Activated CD4-positive, alpha-beta T cell treated with anti-CD3 and anti-CD28 coated beads, Interleukin-2, amount 50 U/mL, for 24 hours (primary cell): ENCODE measurements at regions not wholly inside any gene's neighbourhood (a gene's known extent, or its start where the extent isn't known, plus 50 kb on each side); places are given as distances from the start of the nearest gene placed in this dataset.

Source experiments
- DNase-seq, 2 donors: peaks; one replicate each; pipeline ENCODE4 v3.0.0-alpha.2; 2020; ENCODE audit warnings: low read depth in 1 of 2, low spot score in 1 of 2

GRCh38 chr3:181660337-181660736 lies 51.4 kb upstream of the SOX2 start:
- DNase-seq = no peak

DNA sequence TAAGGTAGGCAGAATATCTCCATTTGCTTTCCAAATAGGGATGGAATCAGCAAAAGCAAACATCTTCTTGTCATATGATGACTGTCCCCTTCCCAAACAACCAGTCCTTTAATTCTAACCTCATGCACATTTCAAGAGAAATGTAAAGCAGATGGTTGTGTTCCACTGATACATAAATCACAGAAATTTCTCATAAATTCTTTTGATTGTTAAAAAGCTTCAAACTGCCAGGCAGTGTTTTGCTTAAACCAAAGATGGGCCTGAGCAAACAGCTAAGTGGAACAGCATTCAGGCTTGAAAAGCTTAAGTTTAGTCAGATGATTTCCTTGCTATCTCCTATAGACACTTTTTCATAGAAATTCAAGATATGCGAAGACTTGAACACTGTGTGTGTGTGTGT lies 74.3 kb upstream of the SOX2 start:
- no peak for DNase-seq

GRCh38 chr3:181637056-181637455 lies 74.7 kb upstream of the SOX2 start:
- no peak for DNase-seq

DNA sequence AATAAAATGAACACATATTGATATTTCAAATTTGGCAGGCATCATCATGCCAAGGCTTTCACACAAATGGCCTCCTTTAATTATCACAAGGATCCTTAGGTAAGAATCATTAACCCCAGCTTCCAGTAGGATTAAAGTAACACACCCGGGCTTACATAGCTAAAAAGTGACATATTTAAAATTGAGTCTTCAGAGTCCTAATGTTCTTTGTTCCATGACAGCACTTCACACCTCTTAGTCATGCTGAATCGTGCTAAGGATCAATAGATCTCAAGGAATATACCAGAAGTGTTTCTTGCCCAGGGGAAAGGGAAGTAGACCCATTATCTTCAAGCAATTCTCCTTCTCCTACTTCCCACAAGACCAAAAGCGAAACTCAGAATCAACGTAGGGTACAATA lies 76.6 kb upstream of the SOX2 start:
- DNase-seq = no peak

- DNase-seq = no peak
Measured at GRCh38 chr3:181633556-181633955, 78.2 kb upstream of the SOX2 start.

DNA sequence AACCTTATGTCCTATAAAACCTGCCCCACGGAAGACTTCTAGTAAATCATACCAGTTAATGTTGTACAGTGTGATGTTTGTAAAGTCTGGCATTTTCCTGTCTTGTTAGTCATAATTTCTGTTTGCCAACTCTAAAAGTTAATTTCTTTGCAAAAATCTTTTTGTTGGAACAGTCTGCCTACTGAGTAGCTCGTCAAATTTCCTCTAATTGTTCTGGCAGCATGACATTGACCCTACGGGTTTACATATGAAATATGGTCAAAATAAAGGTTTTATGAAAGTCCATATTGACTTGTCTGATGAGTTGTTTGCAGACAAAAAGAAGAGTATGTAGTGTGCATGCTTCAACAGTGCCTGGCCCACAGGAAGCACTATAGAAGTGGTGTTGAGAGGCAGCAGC lies 79.8 kb upstream of the SOX2 start:
- DNase-seq = no peak

DNA sequence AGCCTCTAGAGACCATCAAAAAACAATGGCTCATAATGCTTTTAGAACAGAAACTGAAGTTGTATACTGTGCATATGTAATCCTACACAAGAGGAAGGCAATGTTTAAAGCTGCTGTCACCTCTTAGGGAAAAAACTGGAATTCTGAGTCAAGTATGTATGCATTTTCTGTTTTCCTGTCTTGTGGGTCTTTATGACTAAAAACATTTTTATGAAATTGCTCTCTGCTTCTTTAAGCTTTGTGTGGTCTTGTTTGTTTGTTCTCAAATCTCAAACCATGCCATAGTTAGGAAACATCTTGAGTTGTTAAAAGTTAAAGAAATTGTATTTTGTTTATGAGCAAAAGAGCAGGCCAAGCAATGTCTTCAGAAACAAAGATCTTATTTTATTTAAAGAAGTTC lies 80.9 kb upstream of the SOX2 start:
- no peak for DNase-seq

DNA sequence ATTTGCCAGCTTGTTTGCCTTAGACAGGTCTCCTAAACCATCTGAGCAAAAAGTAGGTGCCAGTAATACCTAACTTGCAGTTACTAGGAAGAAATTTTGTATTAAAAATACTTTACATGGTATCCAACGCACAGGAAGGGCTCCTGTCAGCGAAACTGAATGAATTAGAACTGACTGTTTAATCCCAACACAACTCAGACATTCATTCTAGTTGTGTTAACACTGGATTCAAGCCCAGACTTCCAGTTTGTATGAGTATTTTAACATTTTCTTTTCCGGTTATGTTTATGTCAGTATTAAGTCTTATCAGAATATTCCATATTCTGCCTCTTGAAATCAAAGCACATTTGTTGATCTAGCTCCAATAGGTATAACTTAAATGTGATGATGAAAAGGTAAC lies 82.0 kb upstream of the SOX2 start:
- DNase-seq = no peak

DNA sequence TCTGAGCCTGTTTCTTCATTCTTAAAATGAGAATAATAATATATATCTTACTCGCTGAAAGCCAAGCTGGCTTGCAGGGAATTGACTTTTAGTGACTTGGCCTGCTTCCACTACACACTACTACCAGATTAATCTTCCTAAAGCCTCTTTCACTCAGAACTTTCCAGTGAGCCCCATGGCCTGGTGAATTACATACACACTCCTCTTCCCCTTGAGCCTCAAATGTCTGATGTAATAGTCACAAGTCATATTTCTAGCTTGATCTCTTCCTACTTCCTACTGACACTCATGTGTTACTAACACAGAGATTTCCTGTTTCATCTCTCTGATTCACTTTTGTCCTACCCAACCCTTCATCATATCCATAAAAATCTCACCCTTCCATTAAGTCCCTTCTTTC lies 82.7 kb upstream of the SOX2 start:
- DNase-seq = no peak

GRCh38 chr3:181628384-181628783 lies 83.3 kb upstream of the SOX2 start:
- DNase-seq = no peak

DNA sequence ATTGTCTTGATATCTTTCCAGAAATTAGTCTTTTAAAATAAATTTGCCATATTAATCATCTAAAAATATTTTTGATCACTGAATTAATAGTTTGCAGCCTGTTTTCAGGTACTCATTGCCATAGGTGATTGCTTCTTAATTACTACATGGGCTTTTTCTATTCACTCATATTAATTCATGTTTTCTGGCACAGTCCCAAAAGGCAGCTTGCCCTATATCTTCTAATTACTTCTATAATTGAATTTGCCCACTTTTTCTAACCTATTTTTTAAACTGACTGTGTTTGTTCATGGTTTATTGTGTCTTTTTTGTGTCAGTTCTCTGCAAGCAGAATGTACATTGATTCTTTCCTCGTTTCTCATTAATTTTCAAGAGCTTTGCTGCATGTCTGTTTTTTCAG lies 85.7 kb upstream of the SOX2 start:
- DNase-seq = no peak

GRCh38 chr3:181623924-181624694 lies 87.6 kb upstream of the SOX2 start:
- DNase-seq = no peak

- DNase-seq = no peak
Measured at GRCh38 chr3:181622365-181622764, 89.4 kb upstream of the SOX2 start.

- no peak for DNase-seq
Measured at GRCh38 chr3:181619897-181620296, 91.8 kb upstream of the SOX2 start.

GRCh38 chr3:181618260-181618659 lies 93.5 kb upstream of the SOX2 start:
- DNase-seq = no peak

- no peak for DNase-seq
Measured at GRCh38 chr3:181616088-181617070, 95.3 kb upstream of the SOX2 start.

GRCh38 chr3:181615666-181616065 lies 96.1 kb upstream of the SOX2 start:
- no peak for DNase-seq

GRCh38 chr3:181614878-181615277 lies 96.8 kb upstream of the SOX2 start:
- no peak for DNase-seq

DNA sequence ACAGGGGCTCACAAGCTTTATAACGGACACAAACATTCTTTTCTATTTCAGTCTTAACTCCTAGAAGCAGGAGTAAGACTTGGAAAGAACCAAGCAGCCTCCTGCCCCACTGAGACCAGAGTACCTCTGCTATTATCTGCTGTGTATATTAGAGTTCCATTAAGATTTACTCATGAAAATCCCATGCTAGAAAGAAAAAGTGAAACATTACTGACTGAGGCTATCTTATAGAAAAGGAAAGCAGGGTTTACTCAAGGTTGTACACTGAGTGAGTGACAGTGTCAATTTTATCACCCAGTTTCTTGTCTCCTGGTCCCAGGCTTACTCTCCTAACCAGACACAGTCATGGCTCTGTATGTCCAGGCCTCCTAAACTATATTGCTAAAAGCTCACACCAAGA lies 97.9 kb upstream of the SOX2 start:
- DNase-seq = no peak

DNA sequence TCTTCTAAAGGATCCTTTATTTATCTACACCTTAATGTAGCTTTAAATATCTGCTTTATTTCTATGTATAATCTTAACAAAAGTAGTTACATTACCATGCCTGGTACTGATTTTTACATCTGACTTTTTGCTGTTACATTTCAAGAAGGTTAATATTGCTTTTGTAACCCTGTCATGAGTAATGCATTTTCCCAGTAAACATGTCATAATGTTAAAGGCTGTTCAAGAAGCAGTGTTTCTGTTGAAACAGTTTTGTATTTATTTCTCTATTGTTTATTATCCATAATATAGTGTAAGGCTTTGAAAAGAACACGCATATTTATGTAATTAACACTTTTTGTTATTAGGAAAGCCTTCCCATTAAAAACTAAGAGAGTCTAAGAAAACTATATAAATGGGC lies 98.5 kb upstream of the SOX2 start:
- no peak for DNase-seq

- DNase-seq = no peak
Measured at GRCh38 chr3:181610973-181611265, 100.8 kb upstream of the SOX2 start.
